Fibroblast of lung (primary cell): ENCODE measurements at regions not wholly inside any gene's neighbourhood (a gene's known extent, or its start where the extent isn't known, plus 50 kb on each side); places are given as distances from the start of the nearest gene placed in this dataset.
"Not testable (repeated sequence)": the region's sequence is repeated elsewhere in the genome, so short reads cannot be mapped to it uniquely, and the experiment has no call there.

Source experiments
- DNase-seq, 2 donors: peaks; one replicate each; pipeline versions ENCODE4 v3.0.0 to v3.0.0-alpha.2; 2010; ENCODE audit warnings: low read depth in 2 of 2
- H2AFZ ChIP-seq: 2 replicates; pipeline ENCODE4 v1.5.1; 2012; ENCODE audit warnings: low read length, control low read depth, inconsistent platforms
- H3K27ac ChIP-seq: 2 replicates; pipeline ENCODE4 v1.5.1; 2011; ENCODE audit warnings: low read length, control low read depth; ENCODE audit not compliant: insufficient read depth
- H3K27me3 ChIP-seq: 2 replicates; pipeline ENCODE4 v1.5.1; 2011; ENCODE audit warnings: mild to moderate bottlenecking, low read length; ENCODE audit not compliant: control insufficient read depth, insufficient read depth
- H3K36me3 ChIP-seq: 2 replicates; pipeline ENCODE4 v1.5.1; 2011; ENCODE audit warnings: low read length; ENCODE audit not compliant: control insufficient read depth, insufficient read depth
- H3K4me1 ChIP-seq: 2 replicates; pipeline ENCODE4 v1.5.1; 2011; ENCODE audit warnings: low read length; ENCODE audit not compliant: control insufficient read depth, insufficient read depth; ENCODE audit errors: extremely low read depth
- H3K4me2 ChIP-seq: 2 replicates; pipeline ENCODE4 v1.5.1; 2011; ENCODE audit warnings: low read length, control low read depth; ENCODE audit not compliant: insufficient read depth; ENCODE audit errors: extremely low read depth
- H3K4me3 ChIP-seq, 4 experiments: fragments of 200-600 bp in 1 of 4; sonication (generic) in 1 of 4; replicated peaks in 1 of 4; 2 replicates each; pipeline ENCODE4 v1.5.1; 2011 to 2016; ENCODE audit warnings: low read length in 4 of 4, low read depth in 3 of 4, mild to moderate bottlenecking in 3 of 4, control low read depth in 2 of 4, inconsistent platforms in 1 of 4, mixed read lengths in 1 of 4; ENCODE audit not compliant: insufficient read depth in 1 of 4; ENCODE audit errors: control extremely low read depth in 1 of 4
- H3K79me2 ChIP-seq: 2 replicates; pipeline ENCODE4 v1.5.1; 2012; ENCODE audit warnings: mild to moderate bottlenecking, low read length, inconsistent platforms; ENCODE audit not compliant: control insufficient read depth, insufficient read depth
- H3K9ac ChIP-seq: 2 replicates; pipeline ENCODE4 v1.5.1; 2011; ENCODE audit warnings: mild to moderate bottlenecking, low read length, control low read depth; ENCODE audit not compliant: insufficient read depth
- H3K9me3 ChIP-seq: 2 replicates; pipeline ENCODE4 v1.5.1; 2012; ENCODE audit warnings: low read depth, low read length; ENCODE audit not compliant: control insufficient read depth, insufficient read depth
- H4K20me1 ChIP-seq: 2 replicates; pipeline ENCODE4 v1.5.1; 2011; ENCODE audit warnings: low read length; ENCODE audit not compliant: control insufficient read depth, insufficient read depth; ENCODE audit errors: extremely low read depth
- CTCF ChIP-seq, 2 donors: IDR thresholded peaks in 1 of 2; conservative IDR thresholded peaks in 1 of 2; 1 replicate in 1 of 2; 2 replicates in 1 of 2; pipeline ENCODE4 v1.5.1; 2011 to 2012; ENCODE audit warnings: low read length in 2 of 2, control low read depth in 1 of 2, inconsistent platforms in 1 of 2, low read depth in 1 of 2, mild to moderate bottlenecking in 1 of 2
- EZH2 ChIP-seq: IDR thresholded peaks from 2 replicates; pipeline ENCODE4 v1.5.1; 2012; ENCODE audit warnings: low read length, control low read depth, mild to moderate bottlenecking; ENCODE audit errors: missing control alignments

GRCh38 chr3:169008776-169009358 lies 654.6 kb downstream of the MECOM start:
- no peak overlapping the region for H2AFZ ChIP-seq

GRCh38 chr3:169007145-169007544 lies 656.4 kb downstream of the MECOM start:
- H2AFZ ChIP-seq = no peak overlapping the region
- H3K27ac ChIP-seq = no peak overlapping the region
- H3K4me1 ChIP-seq = no peaks in the 10 kb centered on the region
- no peaks in the 10 kb centered on the region for H3K27me3 ChIP-seq
- H3K4me2 ChIP-seq = no peak overlapping the region
- H3K36me3 ChIP-seq = no peaks in the 10 kb centered on the region
- no peaks in the 10 kb centered on the region for H4K20me1 ChIP-seq
- no peak for DNase-seq
- no peaks in the 10 kb centered on the region for H3K79me2 ChIP-seq
- TF ChIP-seq CTCF (conservative IDR thresholded peaks at IDR 0.05 in 1 of 2, IDR thresholded peaks at IDR 0.05 in 1 of 2; ENCODE audit: low read depth in 1 of 2, low read length in 2 of 2) (no peak), EZH2 (no peak)
- H3K9me3 ChIP-seq = no peaks in the 10 kb centered on the region
- no peak overlapping the region for H3K9ac ChIP-seq
- no peak overlapping the region for H3K4me3 ChIP-seq

More at GRCh38 chr3:169008776-169009358, 654.6 kb downstream of the MECOM start:
- no peak overlapping the region for H3K27ac ChIP-seq
- no peaks in the 10 kb centered on the region for H3K4me1 ChIP-seq
- no peaks in the 10 kb centered on the region for H3K9me3 ChIP-seq
- TF ChIP-seq CTCF (conservative IDR thresholded peaks at IDR 0.05 in 1 of 2, IDR thresholded peaks at IDR 0.05 in 1 of 2; ENCODE audit: low read depth in 1 of 2, low read length in 2 of 2) = no peak
- no peak for TF ChIP-seq EZH2
- no peak overlapping the region for H3K4me2 ChIP-seq
- H3K4me3 ChIP-seq = no peak overlapping the region
- no peak for DNase-seq
- no peaks in the 10 kb centered on the region for H3K36me3 ChIP-seq
- H4K20me1 ChIP-seq = no peaks in the 10 kb centered on the region
- no peaks in the 10 kb centered on the region for H3K27me3 ChIP-seq
- H3K79me2 ChIP-seq = no peaks in the 10 kb centered on the region
- no peak overlapping the region for H3K9ac ChIP-seq

GRCh38 chr3:169006398-169006797 lies 657.1 kb downstream of the MECOM start:
- not testable (repeated sequence) for H3K4me3 ChIP-seq, H2AFZ ChIP-seq, H3K4me1 ChIP-seq, H3K9ac ChIP-seq, H3K27me3 ChIP-seq, H3K4me2 ChIP-seq, H4K20me1 ChIP-seq, H3K9me3 ChIP-seq, H3K36me3 ChIP-seq, H3K79me2 ChIP-seq, DNase-seq, H3K27ac ChIP-seq
